HCT116 (cell line): ENCODE measurements at regions not wholly inside any gene's neighbourhood (a gene's known extent, or its start where the extent isn't known, plus 50 kb on each side); places are given as distances from the start of the nearest gene placed in this dataset.

Experiments
- CEBPB ChIP-seq: IDR thresholded peaks from 2 replicates; pipeline ENCODE4 v1.6.1; 2012; ENCODE audit warnings: low read depth
- EZH2 ChIP-seq: fragments of 200-600 bp; sonication (generic); IDR thresholded peaks from 2 replicates; pipeline ENCODE4 v1.6.1; 2017; ENCODE audit warnings: antibody characterized with exemption, mixed run types
- SP1 ChIP-seq: IDR thresholded peaks from 2 replicates; pipeline ENCODE4 v1.6.1; 2012; ENCODE audit warnings: low read depth
- TF ChIP-seq, protein P1 (sequence below), 3 experiments: fragments of 200-600 bp in 1 of 3; sonication (generic) in 1 of 3; IDR thresholded peaks in 2 of 3; conservative IDR thresholded peaks in 1 of 3; 2 replicates each; pipeline ENCODE4 v1.5.1; 2012 to 2017; ENCODE audit warnings: low read depth in 2 of 3, low read length in 2 of 3, antibody characterized with exemption in 1 of 3, borderline replicate concordance in 1 of 3, control low read depth in 1 of 3, mild to moderate bottlenecking in 1 of 3, mixed read lengths in 1 of 3, mixed run types in 1 of 3, moderate library complexity in 1 of 3; ENCODE audit not compliant: insufficient read depth in 1 of 3

DNA sequence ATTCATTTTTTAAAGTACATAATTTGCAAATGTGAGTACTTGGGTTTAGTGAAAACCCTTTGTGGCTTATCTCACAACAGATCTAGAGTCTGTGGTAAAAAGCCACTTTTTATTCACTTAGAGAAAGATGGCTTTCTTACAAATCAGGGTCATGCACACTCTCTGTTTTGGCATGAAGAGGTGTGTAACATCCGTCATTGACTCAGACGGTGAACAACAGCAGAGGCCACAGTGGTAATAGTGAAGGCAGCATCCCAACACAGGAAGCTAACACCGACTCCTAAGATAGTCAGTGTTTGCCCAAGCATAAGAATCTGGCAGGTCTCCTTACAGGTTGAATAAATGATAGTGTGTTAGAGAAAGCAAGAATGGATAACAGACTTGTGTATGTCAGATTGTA lies 593.0 kb downstream of the SOX5 start:
- TF ChIP-seq SP1: no peak
- TF ChIP-seq CEBPB: no peak
- TF ChIP-seq, protein P1, sequence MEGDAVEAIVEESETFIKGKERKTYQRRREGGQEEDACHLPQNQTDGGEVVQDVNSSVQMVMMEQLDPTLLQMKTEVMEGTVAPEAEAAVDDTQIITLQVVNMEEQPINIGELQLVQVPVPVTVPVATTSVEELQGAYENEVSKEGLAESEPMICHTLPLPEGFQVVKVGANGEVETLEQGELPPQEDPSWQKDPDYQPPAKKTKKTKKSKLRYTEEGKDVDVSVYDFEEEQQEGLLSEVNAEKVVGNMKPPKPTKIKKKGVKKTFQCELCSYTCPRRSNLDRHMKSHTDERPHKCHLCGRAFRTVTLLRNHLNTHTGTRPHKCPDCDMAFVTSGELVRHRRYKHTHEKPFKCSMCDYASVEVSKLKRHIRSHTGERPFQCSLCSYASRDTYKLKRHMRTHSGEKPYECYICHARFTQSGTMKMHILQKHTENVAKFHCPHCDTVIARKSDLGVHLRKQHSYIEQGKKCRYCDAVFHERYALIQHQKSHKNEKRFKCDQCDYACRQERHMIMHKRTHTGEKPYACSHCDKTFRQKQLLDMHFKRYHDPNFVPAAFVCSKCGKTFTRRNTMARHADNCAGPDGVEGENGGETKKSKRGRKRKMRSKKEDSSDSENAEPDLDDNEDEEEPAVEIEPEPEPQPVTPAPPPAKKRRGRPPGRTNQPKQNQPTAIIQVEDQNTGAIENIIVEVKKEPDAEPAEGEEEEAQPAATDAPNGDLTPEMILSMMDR (IDR thresholded peaks at IDR 0.05 in 2 of 3, conservative IDR thresholded peaks at IDR 0.05 in 1 of 3; ENCODE audit: borderline replicate concordance in 1 of 3, insufficient read depth in 1 of 3, low read depth in 2 of 3, low read length in 2 of 3): no peak
- no peak for TF ChIP-seq EZH2
